Upper lobe of left lung (tissue), 6 donors: ENCODE measurements at regions not wholly inside any gene's neighbourhood (a gene's known extent, or its start where the extent isn't known, plus 50 kb on each side); places are given as distances from the start of the nearest gene placed in this dataset.

Source experiments
- ATAC-seq, 2 donors: fragments of 200-7000 bp; cut with Tn5 transposase; one replicate each; pipeline ENCODE4 v1.9.1; 2022; ENCODE audit warnings: mild to moderate bottlenecking in 2 of 2, moderate library complexity in 2 of 2; ENCODE audit not compliant: low FRiP score in 2 of 2
- DNase-seq, 2 donors: peaks; one replicate each; pipeline ENCODE4 v3.0.0-alpha.2; 2019 to 2020
- H3K27ac ChIP-seq, 4 donors: fragments of 200-600 bp; sonication (generic); one replicate each; pipeline ENCODE4 v1.5.1; 2016 to 2019
- H3K27me3 ChIP-seq, 4 donors: fragments of 200-600 bp; sonication (generic); one replicate each; pipeline ENCODE4 v1.5.1; 2017 to 2019
- H3K36me3 ChIP-seq, 4 donors: fragments of 200-600 bp; sonication (generic); one replicate each; pipeline ENCODE4 v1.5.1; 2016 to 2019
- H3K4me1 ChIP-seq, 4 donors: fragments of 200-600 bp; sonication (generic); one replicate each; pipeline ENCODE4 v1.5.1; 2018 to 2019
- H3K4me3 ChIP-seq, 4 donors: fragments of 200-600 bp; sonication (generic); one replicate each; pipeline ENCODE4 v1.5.1; 2017 to 2019; ENCODE audit warnings: mild to moderate bottlenecking in 2 of 4, moderate library complexity in 1 of 4
- H3K9me3 ChIP-seq, 4 donors: fragments of 200-600 bp; sonication (generic); one replicate each; pipeline ENCODE4 v1.5.1; 2018 to 2019
- CTCF ChIP-seq, 6 experiments: fragments of 450-650 bp in 4 of 6; fragments of 200-600 bp in 2 of 6; sonication (generic) in 2 of 6; IDR thresholded peaks; one replicate each; pipeline ENCODE4 v1.5.1; 2016 to 2019; ENCODE audit warnings: antibody characterized with exemption in 6 of 6
- EP300 ChIP-seq, 4 donors: sonication (generic); formaldehyde crosslinking; IDR thresholded peaks; one replicate each; pipeline ENCODE4 v1.5.1; 2017; ENCODE audit warnings: antibody characterized with exemption in 4 of 4, control low read depth in 2 of 4
- POLR2A ChIP-seq, 4 donors: fragments of 450-650 bp; IDR thresholded peaks; one replicate each; pipeline ENCODE4 v1.5.1; 2016 to 2017; ENCODE audit warnings: antibody characterized with exemption in 4 of 4, mild to moderate bottlenecking in 2 of 4
- POLR2AphosphoS5 ChIP-seq, 2 donors: sonication (generic); formaldehyde crosslinking; IDR thresholded peaks; one replicate each; pipeline ENCODE4 v1.5.1; 2017; ENCODE audit warnings: antibody characterized with exemption in 2 of 2
- WGBS, 2 donors: methylation state at CpG; one replicate each; pipeline ENCODE4 v1.1.5; 2017 to 2018; 5-methylcytosine and 5-hydroxymethylcytosine counted together
- donor health status: DM: no; HTN: no; CAD: no; lungs with moderate emphysema.
- donor health status: DM: no; HTN: yes; CAD: no; lungs with severe emphysema.

GRCh38 chr6:23929201-23929600, 196.8 kb upstream of the NRSN1 start:
- 78 to 82% methylated on average over 3 of the region's 3 CpGs for WGBS, 2 donors
- DNase-seq (no peak), ATAC-seq (no peak)
- Histone ChIP-seq H3K27me3 (no peaks in the 10 kb centered on the region), H3K36me3 (no peaks in the 10 kb centered on the region), H3K9me3 (peaks cover 0 to 4% (median 1%) of the 10 kb centered on the region in 4 donors), H3K4me1 (no peaks in the 10 kb centered on the region), H3K27ac (no peak overlapping the region), H3K4me3 (no peak overlapping the region)
- TF ChIP-seq EP300 (IDR thresholded peaks at IDR 0.05) = no peak
- TF ChIP-seq POLR2A (IDR thresholded peaks at IDR 0.05) = no peak
- TF ChIP-seq POLR2AphosphoS5 (IDR thresholded peaks at IDR 0.05) = no peak
- no peak for TF ChIP-seq CTCF (IDR thresholded peaks at IDR 0.05)

- Histone ChIP-seq H3K36me3 (no peaks in the 10 kb centered on the region), H3K27ac (no peak overlapping the region), H3K4me3 (no peak overlapping the region), H3K4me1 (no peaks in the 10 kb centered on the region), H3K9me3 (no peaks in the 10 kb centered on the region), H3K27me3 (no peaks in the 10 kb centered on the region)
- TF ChIP-seq POLR2AphosphoS5 (IDR thresholded peaks at IDR 0.05) (no peak), EP300 (IDR thresholded peaks at IDR 0.05) (no peak), POLR2A (IDR thresholded peaks at IDR 0.05) (no peak), CTCF (IDR thresholded peaks at IDR 0.05) (no peak)
- ATAC-seq = no peak
- DNase-seq = no peak
Observed at GRCh38 chr6:23940466-23940865, 185.5 kb upstream of the NRSN1 start.

GRCh38 chr6:23951691-23952090, 174.3 kb upstream of the NRSN1 start:
- Histone ChIP-seq H3K27me3 (no peaks in the 10 kb centered on the region), H3K4me1 (no peaks in the 10 kb centered on the region), H3K27ac (no peak overlapping the region), H3K4me3 (no peak overlapping the region), H3K36me3 (no peaks in the 10 kb centered on the region), H3K9me3 (no peaks in the 10 kb centered on the region)
- ATAC-seq (no peak), DNase-seq (no peak)
- TF ChIP-seq POLR2AphosphoS5 (IDR thresholded peaks at IDR 0.05) = no peak
- TF ChIP-seq CTCF (IDR thresholded peaks at IDR 0.05) = no peak
- no peak for TF ChIP-seq EP300 (IDR thresholded peaks at IDR 0.05)
- no peak for TF ChIP-seq POLR2A (IDR thresholded peaks at IDR 0.05)
- WGBS, 2 donors = 82 to 88% methylated on average over 2 of the region's 2 CpGs

DNA sequence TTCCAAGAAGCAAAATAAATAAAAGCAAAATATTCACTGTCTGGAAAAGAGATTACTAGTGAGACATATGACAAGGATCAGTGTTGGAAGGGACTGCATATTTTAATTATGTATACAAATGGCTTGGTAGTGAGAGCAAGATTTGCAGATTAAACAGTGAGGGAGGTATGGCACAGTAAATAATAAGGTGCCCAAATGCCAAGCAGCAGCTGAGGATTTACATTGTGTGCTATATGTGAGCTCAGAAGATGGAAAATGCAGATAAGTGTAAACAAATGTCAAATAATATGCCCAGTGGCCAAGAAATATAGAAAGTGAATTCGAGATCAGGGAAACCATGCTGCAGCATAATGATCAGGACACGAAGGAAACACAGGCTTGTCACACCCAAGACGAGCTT, 173.8 kb upstream of the NRSN1 start:
- TF ChIP-seq EP300 (IDR thresholded peaks at IDR 0.05) (no peak), POLR2AphosphoS5 (IDR thresholded peaks at IDR 0.05) (no peak), POLR2A (IDR thresholded peaks at IDR 0.05) (no peak), CTCF (IDR thresholded peaks at IDR 0.05) (no peak)
- WGBS, 2 donors = 66% methylated on average over 3 of the region's 3 CpGs
- Histone ChIP-seq H3K9me3 (no peaks in the 10 kb centered on the region), H3K27ac (no peak overlapping the region), H3K4me3 (no peak overlapping the region), H3K27me3 (no peaks in the 10 kb centered on the region), H3K4me1 (no peaks in the 10 kb centered on the region), H3K36me3 (no peaks in the 10 kb centered on the region)
- DNase-seq = no peak
- ATAC-seq = no peak

DNA sequence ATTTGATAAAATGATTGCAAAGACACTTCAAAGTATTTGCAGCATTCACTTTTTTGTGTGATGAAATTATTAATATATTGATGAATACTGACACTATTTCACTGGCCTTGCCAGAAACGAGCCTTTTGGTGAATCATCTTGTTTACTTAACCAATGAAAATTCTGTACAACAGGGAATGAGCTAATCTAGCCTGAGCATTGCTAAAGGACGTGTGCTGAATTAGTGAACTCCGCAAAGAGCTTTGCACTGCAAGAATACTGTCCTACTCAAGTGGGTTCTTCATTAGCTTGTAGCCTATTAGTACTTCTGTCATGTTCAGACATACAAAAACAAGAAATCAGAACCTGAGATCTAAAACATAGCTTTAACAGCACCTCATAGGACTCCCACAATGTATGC, 172.0 kb upstream of the NRSN1 start:
- Histone ChIP-seq H3K27ac (no peak overlapping the region), H3K27me3 (no peaks in the 10 kb centered on the region), H3K36me3 (no peaks in the 10 kb centered on the region), H3K4me1 (no peaks in the 10 kb centered on the region), H3K4me3 (no peak overlapping the region), H3K9me3 (no peaks in the 10 kb centered on the region)
- no peak for ATAC-seq
- WGBS, 2 donors = 71 to 73% methylated on average over 3 of the region's 3 CpGs
- no peak for TF ChIP-seq POLR2AphosphoS5 (IDR thresholded peaks at IDR 0.05)
- no peak for TF ChIP-seq EP300 (IDR thresholded peaks at IDR 0.05)
- TF ChIP-seq POLR2A (IDR thresholded peaks at IDR 0.05) = no peak
- TF ChIP-seq CTCF (IDR thresholded peaks at IDR 0.05) = no peak
- no peak for DNase-seq
